Activated CD8-positive, alpha-beta memory T cell treated with anti-CD3 and anti-CD28 coated beads, Interleukin-2, amount 50 U/mL, for 48 hours (primary cell): ENCODE measurements at regions not wholly inside any gene's neighbourhood (a gene's known extent, or its start where the extent isn't known, plus 50 kb on each side); places are given as distances from the start of the nearest gene placed in this dataset.

Source experiments
- DNase-seq: peaks from one replicate; pipeline ENCODE4 v3.0.0-alpha.2; 2020

- no peak for DNase-seq
Measured at GRCh38 chr14:53807108-53807507, 149.5 kb downstream of the BMP4 start.

- DNase-seq = no peak
Measured at GRCh38 chr14:53796734-53797133, 159.9 kb downstream of the BMP4 start.

- DNase-seq = no peak
Measured at GRCh38 chr14:53793790-53794505, 162.7 kb downstream of the BMP4 start.

GRCh38 chr14:53792909-53793308, 163.7 kb downstream of the BMP4 start:
- DNase-seq = no peak

GRCh38 chr14:53790731-53791500, 165.7 kb downstream of the BMP4 start:
- DNase-seq = no peak

- DNase-seq = no peak
Measured at GRCh38 chr14:53788566-53788965, 168.1 kb downstream of the BMP4 start.

GRCh38 chr14:53786045-53786444, 170.6 kb downstream of the BMP4 start:
- no peak for DNase-seq

GRCh38 chr14:53784688-53785087, 171.9 kb downstream of the BMP4 start:
- no peak for DNase-seq

GRCh38 chr14:53783256-53783655, 173.4 kb downstream of the BMP4 start:
- no peak for DNase-seq

- no peak for DNase-seq
Measured at GRCh38 chr14:53780051-53780555, 176.5 kb downstream of the BMP4 start.

GRCh38 chr14:53779301-53779700, 177.3 kb downstream of the BMP4 start:
- DNase-seq = no peak

GRCh38 chr14:53778263-53778662, 178.4 kb downstream of the BMP4 start:
- no peak for DNase-seq

GRCh38 chr14:53772936-53773335, 183.7 kb downstream of the BMP4 start:
- no peak for DNase-seq

GRCh38 chr14:53767566-53767965, 189.1 kb downstream of the BMP4 start:
- DNase-seq = no peak

GRCh38 chr14:53766601-53767000, 190.0 kb downstream of the BMP4 start:
- DNase-seq = no peak

- DNase-seq = no peak
Measured at GRCh38 chr14:53766106-53766505, 190.5 kb downstream of the BMP4 start.

GRCh38 chr14:53764846-53765245, 191.8 kb downstream of the BMP4 start:
- no peak for DNase-seq

GRCh38 chr14:53758141-53758540, 198.5 kb downstream of the BMP4 start:
- no peak for DNase-seq

GRCh38 chr14:53757732-53758131, 198.9 kb downstream of the BMP4 start:
- no peak for DNase-seq

GRCh38 chr14:53751650-53752049, 205.0 kb downstream of the BMP4 start:
- no peak for DNase-seq

GRCh38 chr14:53748691-53749090, 207.9 kb downstream of the BMP4 start:
- DNase-seq = no peak

- no peak for DNase-seq
Measured at GRCh38 chr14:53744857-53745256, 211.8 kb downstream of the BMP4 start.

GRCh38 chr14:53743371-53743770, 213.3 kb downstream of the BMP4 start:
- no peak for DNase-seq

- DNase-seq = no peak
Measured at GRCh38 chr14:53742233-53742620, 214.4 kb downstream of the BMP4 start.
